ENCODE measurements at regions not wholly inside any gene's neighbourhood (a gene's known extent, or its start where the extent isn't known, plus 50 kb on each side); places are given as distances from the start of the nearest gene placed in this dataset.

- Histone ChIP-seq H3K4me1 (ENCODE audit: control insufficient read depth, insufficient read depth, low read length, poor library complexity, severe bottlenecking) (peaks cover 13% of the 10 kb centered on the region), H3K9me3 (ENCODE audit: control insufficient read depth, low read length) (no peaks in the 10 kb centered on the region), H3K27ac (ENCODE audit: low read depth, low read length, severe bottlenecking) (no peak overlapping the region), H3K36me3 (ENCODE audit: control insufficient read depth, insufficient read depth, low read length) (no peaks in the 10 kb centered on the region), H3K4me3 (ENCODE audit: extremely low read depth, insufficient read depth, low read length, poor library complexity, severe bottlenecking) (no peak overlapping the region)
- WGBS, 2 experiments (ENCODE audit: insufficient coverage in 2 of 2) = 53 to 80% methylated on average over 1 to 5 of the region's 5 CpGs
These were observed 320.5 kb downstream of the MIAT start for GRCh38 chr22:26977741-26978376.

GRCh38 chr22:26979294-26979693, 321.9 kb downstream of the MIAT start:
- Histone ChIP-seq H3K4me3 (ENCODE audit: extremely low read depth, insufficient read depth, low read length, poor library complexity, severe bottlenecking) (no peak overlapping the region), H3K36me3 (ENCODE audit: control insufficient read depth, insufficient read depth, low read length) (no peaks in the 10 kb centered on the region), H3K27ac (ENCODE audit: low read depth, low read length, severe bottlenecking) (no peak overlapping the region), H3K9me3 (ENCODE audit: control insufficient read depth, low read length) (no peaks in the 10 kb centered on the region), H3K4me1 (ENCODE audit: control insufficient read depth, insufficient read depth, low read length, poor library complexity, severe bottlenecking) (peaks cover 13% of the 10 kb centered on the region)
- 64 to 86% methylated on average over 1 to 4 of the region's 6 CpGs for WGBS, 2 experiments (ENCODE audit: insufficient coverage in 2 of 2)

- Histone ChIP-seq H3K36me3 (ENCODE audit: control insufficient read depth, insufficient read depth, low read length) (no peaks in the 10 kb centered on the region), H3K4me3 (ENCODE audit: extremely low read depth, insufficient read depth, low read length, poor library complexity, severe bottlenecking) (no peak overlapping the region), H3K27ac (ENCODE audit: low read depth, low read length, severe bottlenecking) (no peak overlapping the region), H3K9me3 (ENCODE audit: control insufficient read depth, low read length) (no peaks in the 10 kb centered on the region), H3K4me1 (ENCODE audit: control insufficient read depth, insufficient read depth, low read length, poor library complexity, severe bottlenecking) (peaks cover 2% of the 10 kb centered on the region)
- 69 to 90% methylated on average over 4 of the region's 7 CpGs for WGBS, 2 experiments (ENCODE audit: insufficient coverage in 2 of 2)
These were observed 323.7 kb downstream of the MIAT start for GRCh38 chr22:26981111-26981510.

GRCh38 chr22:26981541-26981940, 324.2 kb downstream of the MIAT start:
- H3K9me3 ChIP-seq (ENCODE audit: control insufficient read depth, low read length) = no peaks in the 10 kb centered on the region
- 77 to 94% methylated on average over 2 to 3 of the region's 5 CpGs for WGBS, 2 experiments (ENCODE audit: insufficient coverage in 2 of 2)
- H3K4me3 ChIP-seq (ENCODE audit: extremely low read depth, insufficient read depth, low read length, poor library complexity, severe bottlenecking) = no peak overlapping the region

GRCh38 chr22:26983311-26983710, 325.9 kb downstream of the MIAT start:
- Histone ChIP-seq H3K9me3 (ENCODE audit: control insufficient read depth, low read length) (no peaks in the 10 kb centered on the region), H3K36me3 (ENCODE audit: control insufficient read depth, insufficient read depth, low read length) (no peaks in the 10 kb centered on the region), H3K4me3 (ENCODE audit: extremely low read depth, insufficient read depth, low read length, poor library complexity, severe bottlenecking) (no peak overlapping the region), H3K27ac (ENCODE audit: low read depth, low read length, severe bottlenecking) (no peak overlapping the region), H3K4me1 (ENCODE audit: control insufficient read depth, insufficient read depth, low read length, poor library complexity, severe bottlenecking) (peaks cover 10% of the 10 kb centered on the region)
- 80 to 89% methylated on average over 1 of the region's 1 CpG for WGBS, 2 experiments (ENCODE audit: insufficient coverage in 2 of 2)

More at GRCh38 chr22:26981541-26981940, 324.2 kb downstream of the MIAT start:
- Histone ChIP-seq H3K4me1 (ENCODE audit: control insufficient read depth, insufficient read depth, low read length, poor library complexity, severe bottlenecking) (peaks cover 6% of the 10 kb centered on the region), H3K27ac (ENCODE audit: low read depth, low read length, severe bottlenecking) (no peak overlapping the region), H3K36me3 (ENCODE audit: control insufficient read depth, insufficient read depth, low read length) (no peaks in the 10 kb centered on the region)

GRCh38 chr22:26985206-26985605, 327.8 kb downstream of the MIAT start:
- H3K4me1 ChIP-seq (ENCODE audit: control insufficient read depth, insufficient read depth, low read length, poor library complexity, severe bottlenecking) = peaks cover 10% of the 10 kb centered on the region

GRCh38 chr22:26985931-26986782, 328.8 kb downstream of the MIAT start:
- H3K36me3 ChIP-seq (ENCODE audit: control insufficient read depth, insufficient read depth, low read length) = no peaks in the 10 kb centered on the region
- peak overlapping the region; percentile 26 for H3K27ac ChIP-seq (ENCODE audit: low read depth, low read length, severe bottlenecking)
- no peak overlapping the region for H3K4me3 ChIP-seq (ENCODE audit: extremely low read depth, insufficient read depth, low read length, poor library complexity, severe bottlenecking)
- no peaks in the 10 kb centered on the region for H3K9me3 ChIP-seq (ENCODE audit: control insufficient read depth, low read length)
- H3K4me1 ChIP-seq (ENCODE audit: control insufficient read depth, insufficient read depth, low read length, poor library complexity, severe bottlenecking) = peaks cover 10% of the 10 kb centered on the region
- WGBS, 2 experiments (ENCODE audit: insufficient coverage in 2 of 2) = 64 to 65% methylated on average over 7 to 8 of the region's 11 CpGs

More at GRCh38 chr22:26985206-26985605, 327.8 kb downstream of the MIAT start:
- WGBS, 2 experiments (ENCODE audit: insufficient coverage in 2 of 2) = 20 to 57% methylated on average over 1 to 2 of the region's 2 CpGs
- no peaks in the 10 kb centered on the region for H3K9me3 ChIP-seq (ENCODE audit: control insufficient read depth, low read length)
- H3K4me3 ChIP-seq (ENCODE audit: extremely low read depth, insufficient read depth, low read length, poor library complexity, severe bottlenecking) = no peak overlapping the region
- H3K36me3 ChIP-seq (ENCODE audit: control insufficient read depth, insufficient read depth, low read length) = no peaks in the 10 kb centered on the region
- H3K27ac ChIP-seq (ENCODE audit: low read depth, low read length, severe bottlenecking) = no peak overlapping the region

- 27 to 31% methylated on average over 3 of the region's 3 CpGs for WGBS, 2 experiments (ENCODE audit: insufficient coverage in 2 of 2)
- H3K9me3 ChIP-seq (ENCODE audit: control insufficient read depth, low read length) = no peaks in the 10 kb centered on the region
- H3K36me3 ChIP-seq (ENCODE audit: control insufficient read depth, insufficient read depth, low read length) = no peaks in the 10 kb centered on the region
- H3K4me3 ChIP-seq (ENCODE audit: extremely low read depth, insufficient read depth, low read length, poor library complexity, severe bottlenecking) = no peak overlapping the region
- peak overlapping the region; percentile 26 for H3K27ac ChIP-seq (ENCODE audit: low read depth, low read length, severe bottlenecking)
- peaks cover 10% of the 10 kb centered on the region for H3K4me1 ChIP-seq (ENCODE audit: control insufficient read depth, insufficient read depth, low read length, poor library complexity, severe bottlenecking)
These were observed 329.5 kb downstream of the MIAT start for GRCh38 chr22:26986884-26987283.

- peaks cover 10% of the 10 kb centered on the region for H3K4me1 ChIP-seq (ENCODE audit: control insufficient read depth, insufficient read depth, low read length, poor library complexity, severe bottlenecking)
- no peak overlapping the region for H3K27ac ChIP-seq (ENCODE audit: low read depth, low read length, severe bottlenecking)
- 50 to 75% methylated on average over 2 of the region's 7 CpGs for WGBS, 2 experiments (ENCODE audit: insufficient coverage in 2 of 2)
- H3K9me3 ChIP-seq (ENCODE audit: control insufficient read depth, low read length) = no peaks in the 10 kb centered on the region
- H3K36me3 ChIP-seq (ENCODE audit: control insufficient read depth, insufficient read depth, low read length) = no peaks in the 10 kb centered on the region
- H3K4me3 ChIP-seq (ENCODE audit: extremely low read depth, insufficient read depth, low read length, poor library complexity, severe bottlenecking) = no peak overlapping the region
These were observed 333.3 kb downstream of the MIAT start for GRCh38 chr22:26990503-26991189.

- Histone ChIP-seq H3K9me3 (ENCODE audit: control insufficient read depth, low read length) (no peaks in the 10 kb centered on the region), H3K36me3 (ENCODE audit: control insufficient read depth, insufficient read depth, low read length) (no peaks in the 10 kb centered on the region), H3K4me3 (ENCODE audit: extremely low read depth, insufficient read depth, low read length, poor library complexity, severe bottlenecking) (no peak overlapping the region), H3K27ac (ENCODE audit: low read depth, low read length, severe bottlenecking) (no peak overlapping the region), H3K4me1 (ENCODE audit: control insufficient read depth, insufficient read depth, low read length, poor library complexity, severe bottlenecking) (no peaks in the 10 kb centered on the region)
- WGBS, 2 experiments (ENCODE audit: insufficient coverage in 2 of 2) = 67 to 85% methylated on average over 1 to 2 of the region's 2 CpGs
These were observed 335.2 kb downstream of the MIAT start for GRCh38 chr22:26992556-26992955.
